ENCODE measurements at regions not wholly inside any gene's neighbourhood (a gene's known extent, or its start where the extent isn't known, plus 50 kb on each side); places are given as distances from the start of the nearest gene placed in this dataset.

- peak; percentile 59 for DNase-seq
These were observed 56.4 kb downstream of the CD24 start for GRCh38 chr6:106918115-106918514.

- DNase-seq: no peak
These were observed 57.6 kb downstream of the CD24 start for GRCh38 chr6:106916891-106917290.

- no peak for DNase-seq
These were observed 60.8 kb downstream of the CD24 start for GRCh38 chr6:106913676-106914280.

- no peak for DNase-seq
These were observed 61.4 kb downstream of the CD24 start for GRCh38 chr6:106913111-106913510.

- DNase-seq: no peak
These were observed 62.4 kb downstream of the CD24 start for GRCh38 chr6:106912091-106912490.

- DNase-seq: no peak
These were observed 63.3 kb downstream of the CD24 start for GRCh38 chr6:106910999-106911949.

GRCh38 chr6:106908386-106908840 is 66.1 kb downstream of the CD24 start:
- DNase-seq: no peak

- no peak for DNase-seq
These were observed 66.8 kb downstream of the CD24 start for GRCh38 chr6:106907754-106908153.

GRCh38 chr6:106906232-106906631 is 68.3 kb downstream of the CD24 start:
- DNase-seq: no peak

- no peak for DNase-seq
These were observed 71.2 kb downstream of the CD24 start for GRCh38 chr6:106903299-106903698.

- DNase-seq: no peak
These were observed 73.5 kb downstream of the CD24 start for GRCh38 chr6:106901062-106901461.

GRCh38 chr6:106899697-106900096 is 74.8 kb downstream of the CD24 start:
- DNase-seq: no peak

- no peak for DNase-seq
These were observed 76.9 kb downstream of the CD24 start for GRCh38 chr6:106897580-106897979.

GRCh38 chr6:106895703-106896040 is 78.9 kb downstream of the CD24 start:
- no peak for DNase-seq

GRCh38 chr6:106894978-106895702 is 79.4 kb downstream of the CD24 start:
- DNase-seq: no peak

- no peak for DNase-seq
These were observed 82.3 kb downstream of the CD24 start for GRCh38 chr6:106892186-106892585.

GRCh38 chr6:106890447-106890846 is 84.1 kb downstream of the CD24 start:
- DNase-seq: no peak

GRCh38 chr6:106889692-106890091 is 84.8 kb downstream of the CD24 start:
- DNase-seq: no peak

- DNase-seq: peak; percentile 34
These were observed 87.4 kb downstream of the CD24 start for GRCh38 chr6:106886922-106887797.

- no peak for DNase-seq
These were observed 88.3 kb downstream of the CD24 start for GRCh38 chr6:106886081-106886843.

- DNase-seq: peak; percentile 2
These were observed 88.8 kb downstream of the CD24 start for GRCh38 chr6:106885679-106886078.

- no peak for DNase-seq
These were observed 90.0 kb downstream of the CD24 start for GRCh38 chr6:106884576-106884975.
